ENCODE measurements at regions not wholly inside any gene's neighbourhood (a gene's known extent, or its start where the extent isn't known, plus 50 kb on each side); places are given as distances from the start of the nearest gene placed in this dataset.

GRCh38 chr17:83178533-83179304, 99.3 kb downstream of the METRNL start (continued):
- TF ChIP-seq ZFP36 (IDR thresholded peaks at IDR 0.05; ENCODE audit: borderline replicate concordance, partially characterized antibody) (no peak), POLR2AphosphoS2 (conservative IDR thresholded peaks at IDR 0.05; ENCODE audit: low read length) (no peak), HOXB5 (CRISPR knock-in tag; IDR thresholded peaks at IDR 0.05) (no peak), FOSB (CRISPR knock-in tag; IDR thresholded peaks at IDR 0.05) (no peak)

- no peak overlapping the region for H3K4me3 ChIP-seq
Observed at GRCh38 chr17:83179374-83179773, 100.0 kb downstream of the METRNL start.

GRCh38 chr17:83179811-83180210, 100.4 kb downstream of the METRNL start:
- ChIA-PET CTCF (interaction anchor here (0.6 to 1.6 kb wide), 7 partner anchors 10 to 390 kb away, joined by 3 to 4 read pairs (median 3); no protein-coding TSS in a partner anchor), POLR2A (no interaction called here)
- ATAC-seq (no peak), DNase-seq (ENCODE audit: low read depth in 1 of 2, low spot score in 1 of 2) (no peak), FAIRE-seq (no peak)
- TF ChIP-seq NFE2L2 (conservative IDR thresholded peaks at IDR 0.05; ENCODE audit: low read length) (no peak), KDM5A (IDR thresholded peaks at IDR 0.05) (no peak), JUNB (IDR thresholded peaks at IDR 0.05) (no peak), FOSB (CRISPR knock-in tag; IDR thresholded peaks at IDR 0.05) (no peak), HDAC2 (IDR thresholded peaks at IDR 0.05) (no peak), CTCF (IDR thresholded peaks at IDR 0.05) (no peak), EHF (CRISPR knock-in tag; IDR thresholded peaks at IDR 0.05) (no peak), PHF8 (IDR thresholded peaks at IDR 0.05; ENCODE audit: borderline replicate concordance, low read depth) (no peak), SREBF2 (IDR thresholded peaks at IDR 0.05) (no peak), ATOH8 (CRISPR knock-in tag; IDR thresholded peaks at IDR 0.05; ENCODE audit: low read depth) (no peak), FOSL2 (IDR thresholded peaks at IDR 0.05) (no peak), FOSL2 (CRISPR knock-in tag; IDR thresholded peaks at IDR 0.05) (no peak), BCL3 (IDR thresholded peaks at IDR 0.05) (no peak), POLR2AphosphoS2 (conservative IDR thresholded peaks at IDR 0.05; ENCODE audit: low read length) (no peak), SMC3 (IDR thresholded peaks at IDR 0.05) (no peak)
- no peak overlapping the region for H3K27ac ChIP-seq
- H3K4me1 ChIP-seq: no peaks in the 10 kb centered on the region
- H3K4me3 ChIP-seq: no peak overlapping the region
- no peak overlapping the region for H3K4me2 ChIP-seq
- 76% methylated on average over 9 of the region's 9 CpGs for WGBS (ENCODE audit: missing lambda C conversion rate)
- no peaks in the 10 kb centered on the region for H3K9me3 ChIP-seq

More at GRCh38 chr17:83179374-83179773, 100.0 kb downstream of the METRNL start:
- no peak for TF ChIP-seq TFCP2L1 (CRISPR knock-in tag; IDR thresholded peaks at IDR 0.05)
- POLR2A ChIA-PET: no interaction called here
- no peak for ATAC-seq
- Histone ChIP-seq H3K4me2 (no peak overlapping the region), H3K9me3 (no peaks in the 10 kb centered on the region), H3K27ac (no peak overlapping the region), H3K4me1 (0 out of 3 replicates have a peak, but pooled peaks cover 4% of the 10 kb centered on the region)
- CTCF ChIA-PET: interaction anchor here (0.6 to 1.6 kb wide), 7 partner anchors 10 to 390 kb away, joined by 3 to 4 read pairs (median 3); no protein-coding TSS in a partner anchor
- no peak for FAIRE-seq
- DNase-seq (ENCODE audit: low read depth in 1 of 2, low spot score in 1 of 2): no peak
- WGBS (ENCODE audit: missing lambda C conversion rate): 83% methylated on average over 12 of the region's 12 CpGs

All from A549 (cell line).